ENCODE measurements at regions not wholly inside any gene's neighbourhood (a gene's known extent, or its start where the extent isn't known, plus 50 kb on each side); places are given as distances from the start of the nearest gene placed in this dataset.

DNA sequence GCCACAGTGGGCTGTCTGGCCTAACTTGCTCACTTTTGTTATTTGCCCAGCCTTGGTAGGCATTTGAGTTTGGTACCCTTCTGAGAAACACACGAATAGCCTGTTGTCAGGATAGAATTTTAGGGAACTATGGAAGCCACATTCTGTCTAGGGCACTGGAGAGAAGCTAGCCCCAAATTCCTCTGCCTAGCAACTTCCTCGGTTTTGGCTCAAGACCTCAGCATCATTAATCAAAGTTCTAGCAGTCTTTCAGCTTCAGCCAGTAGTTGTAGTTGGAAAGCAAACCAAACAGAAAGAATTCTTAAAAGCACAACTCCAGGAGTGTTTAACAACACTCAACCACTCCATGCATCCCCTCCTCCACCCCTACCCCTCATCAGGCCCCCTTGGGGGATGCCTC lies 572.1 kb upstream of the PSMD7 start:
- TF ChIP-seq ARNTL (CRISPR knock-in tag; IDR thresholded peaks at IDR 0.05; ENCODE audit: borderline replicate concordance, low read depth) (no peak), ISL1 (CRISPR knock-in tag; IDR thresholded peaks at IDR 0.05) (no peak), ZFP3 (CRISPR knock-in tag; IDR thresholded peaks at IDR 0.05) (no peak), CSDC2 (CRISPR knock-in tag; IDR thresholded peaks at IDR 0.05) (no peak), ZFP30 (CRISPR knock-in tag; IDR thresholded peaks at IDR 0.05) (no peak), RARB (CRISPR knock-in tag; IDR thresholded peaks at IDR 0.05) (no peak), ZNF565 (CRISPR knock-in tag; conservative IDR thresholded peaks at IDR 0.05; ENCODE audit: low read depth) (no peak), ZC3H10 (CRISPR knock-in tag; IDR thresholded peaks at IDR 0.05) (no peak)
- TF ChIP-seq, protein P1, sequence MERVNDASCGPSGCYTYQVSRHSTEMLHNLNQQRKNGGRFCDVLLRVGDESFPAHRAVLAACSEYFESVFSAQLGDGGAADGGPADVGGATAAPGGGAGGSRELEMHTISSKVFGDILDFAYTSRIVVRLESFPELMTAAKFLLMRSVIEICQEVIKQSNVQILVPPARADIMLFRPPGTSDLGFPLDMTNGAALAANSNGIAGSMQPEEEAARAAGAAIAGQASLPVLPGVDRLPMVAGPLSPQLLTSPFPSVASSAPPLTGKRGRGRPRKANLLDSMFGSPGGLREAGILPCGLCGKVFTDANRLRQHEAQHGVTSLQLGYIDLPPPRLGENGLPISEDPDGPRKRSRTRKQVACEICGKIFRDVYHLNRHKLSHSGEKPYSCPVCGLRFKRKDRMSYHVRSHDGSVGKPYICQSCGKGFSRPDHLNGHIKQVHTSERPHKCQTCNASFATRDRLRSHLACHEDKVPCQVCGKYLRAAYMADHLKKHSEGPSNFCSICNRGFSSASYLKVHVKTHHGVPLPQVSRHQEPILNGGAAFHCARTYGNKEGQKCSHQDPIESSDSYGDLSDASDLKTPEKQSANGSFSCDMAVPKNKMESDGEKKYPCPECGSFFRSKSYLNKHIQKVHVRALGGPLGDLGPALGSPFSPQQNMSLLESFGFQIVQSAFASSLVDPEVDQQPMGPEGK (CRISPR knock-in tag; IDR thresholded peaks at IDR 0.05; ENCODE audit: borderline replicate concordance) = no peak
- TF ChIP-seq, protein P2, sequence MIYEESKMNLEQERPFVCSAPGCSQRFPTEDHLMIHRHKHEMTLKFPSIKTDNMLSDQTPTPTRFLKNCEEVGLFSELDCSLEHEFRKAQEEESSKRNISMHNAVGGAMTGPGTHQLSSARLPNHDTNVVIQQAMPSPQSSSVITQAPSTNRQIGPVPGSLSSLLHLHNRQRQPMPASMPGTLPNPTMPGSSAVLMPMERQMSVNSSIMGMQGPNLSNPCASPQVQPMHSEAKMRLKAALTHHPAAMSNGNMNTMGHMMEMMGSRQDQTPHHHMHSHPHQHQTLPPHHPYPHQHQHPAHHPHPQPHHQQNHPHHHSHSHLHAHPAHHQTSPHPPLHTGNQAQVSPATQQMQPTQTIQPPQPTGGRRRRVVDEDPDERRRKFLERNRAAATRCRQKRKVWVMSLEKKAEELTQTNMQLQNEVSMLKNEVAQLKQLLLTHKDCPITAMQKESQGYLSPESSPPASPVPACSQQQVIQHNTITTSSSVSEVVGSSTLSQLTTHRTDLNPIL (CRISPR knock-in tag; IDR thresholded peaks at IDR 0.05; ENCODE audit: low read depth) = no peak
- TF ChIP-seq, protein P3, sequence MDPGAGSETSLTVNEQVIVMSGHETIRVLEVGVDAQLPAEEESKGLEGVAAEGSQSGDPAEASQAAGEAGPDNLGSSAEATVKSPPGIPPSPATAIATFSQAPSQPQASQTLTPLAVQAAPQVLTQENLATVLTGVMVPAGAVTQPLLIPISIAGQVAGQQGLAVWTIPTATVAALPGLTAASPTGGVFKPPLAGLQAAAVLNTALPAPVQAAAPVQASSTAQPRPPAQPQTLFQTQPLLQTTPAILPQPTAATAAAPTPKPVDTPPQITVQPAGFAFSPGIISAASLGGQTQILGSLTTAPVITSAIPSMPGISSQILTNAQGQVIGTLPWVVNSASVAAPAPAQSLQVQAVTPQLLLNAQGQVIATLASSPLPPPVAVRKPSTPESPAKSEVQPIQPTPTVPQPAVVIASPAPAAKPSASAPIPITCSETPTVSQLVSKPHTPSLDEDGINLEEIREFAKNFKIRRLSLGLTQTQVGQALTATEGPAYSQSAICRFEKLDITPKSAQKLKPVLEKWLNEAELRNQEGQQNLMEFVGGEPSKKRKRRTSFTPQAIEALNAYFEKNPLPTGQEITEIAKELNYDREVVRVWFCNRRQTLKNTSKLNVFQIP (CRISPR knock-in tag; IDR thresholded peaks at IDR 0.05; ENCODE audit: borderline replicate concordance, low read depth) = no peak

Measured in SK-N-SH treated with all-trans-retinoic acid at 6 μM for 48 hours (cell line).